ENCODE measurements at regions not wholly inside any gene's neighbourhood (a gene's known extent, or its start where the extent isn't known, plus 50 kb on each side); places are given as distances from the start of the nearest gene placed in this dataset.

GRCh38 chr3:150329408-150329807 is 78.7 kb upstream of the TSC22D2 start (continued):
- TF ChIP-seq IRF3 (IDR thresholded peaks at IDR 0.05): no peak
- TF ChIP-seq ZZZ3 (IDR thresholded peaks at IDR 0.05; ENCODE audit: control insufficient read depth, insufficient read length, low read depth): no peak
- TF ChIP-seq EED (IDR thresholded peaks at IDR 0.05; ENCODE audit: low read depth): no peak
- no peak for TF ChIP-seq POLR2A (IDR thresholded peaks at IDR 0.05; ENCODE audit: low read depth, low read length)
- TF ChIP-seq, protein P1, sequence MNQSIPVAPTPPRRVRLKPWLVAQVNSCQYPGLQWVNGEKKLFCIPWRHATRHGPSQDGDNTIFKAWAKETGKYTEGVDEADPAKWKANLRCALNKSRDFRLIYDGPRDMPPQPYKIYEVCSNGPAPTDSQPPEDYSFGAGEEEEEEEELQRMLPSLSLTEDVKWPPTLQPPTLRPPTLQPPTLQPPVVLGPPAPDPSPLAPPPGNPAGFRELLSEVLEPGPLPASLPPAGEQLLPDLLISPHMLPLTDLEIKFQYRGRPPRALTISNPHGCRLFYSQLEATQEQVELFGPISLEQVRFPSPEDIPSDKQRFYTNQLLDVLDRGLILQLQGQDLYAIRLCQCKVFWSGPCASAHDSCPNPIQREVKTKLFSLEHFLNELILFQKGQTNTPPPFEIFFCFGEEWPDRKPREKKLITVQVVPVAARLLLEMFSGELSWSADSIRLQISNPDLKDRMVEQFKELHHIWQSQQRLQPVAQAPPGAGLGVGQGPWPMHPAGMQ (IDR thresholded peaks at IDR 0.05; ENCODE audit: borderline replicate concordance): no peak
- no peak for TF ChIP-seq TBL1XR1 (IDR thresholded peaks at IDR 0.05; ENCODE audit: low read depth, low read length)
- 0 out of 2 replicates have a peak, but pooled peaks have one; percentile 17 for TF ChIP-seq MTA2 (IDR thresholded peaks at IDR 0.05; ENCODE audit: low read depth)
- TF ChIP-seq MXI1 (IDR thresholded peaks at IDR 0.05; ENCODE audit: low read depth, low read length): no peak
- no peak for TF ChIP-seq PKNOX1 (IDR thresholded peaks at IDR 0.05)
- TF ChIP-seq, protein P2, sequence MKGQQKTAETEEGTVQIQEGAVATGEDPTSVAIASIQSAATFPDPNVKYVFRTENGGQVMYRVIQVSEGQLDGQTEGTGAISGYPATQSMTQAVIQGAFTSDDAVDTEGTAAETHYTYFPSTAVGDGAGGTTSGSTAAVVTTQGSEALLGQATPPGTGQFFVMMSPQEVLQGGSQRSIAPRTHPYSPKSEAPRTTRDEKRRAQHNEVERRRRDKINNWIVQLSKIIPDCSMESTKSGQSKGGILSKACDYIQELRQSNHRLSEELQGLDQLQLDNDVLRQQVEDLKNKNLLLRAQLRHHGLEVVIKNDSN (IDR thresholded peaks at IDR 0.05; ENCODE audit: borderline replicate concordance, extremely low read length, insufficient read depth, low read depth, low read length): no peak
- no peak for TF ChIP-seq EP300 (IDR thresholded peaks at IDR 0.05; ENCODE audit: borderline replicate concordance in 1 of 2, control insufficient read depth in 1 of 2, low read depth in 2 of 2, low read length in 2 of 2)
- TF ChIP-seq SUPT20H (IDR thresholded peaks at IDR 0.05; ENCODE audit: borderline replicate concordance, control insufficient read depth, low read depth, low read length): no peak
- TF ChIP-seq, protein P3, sequence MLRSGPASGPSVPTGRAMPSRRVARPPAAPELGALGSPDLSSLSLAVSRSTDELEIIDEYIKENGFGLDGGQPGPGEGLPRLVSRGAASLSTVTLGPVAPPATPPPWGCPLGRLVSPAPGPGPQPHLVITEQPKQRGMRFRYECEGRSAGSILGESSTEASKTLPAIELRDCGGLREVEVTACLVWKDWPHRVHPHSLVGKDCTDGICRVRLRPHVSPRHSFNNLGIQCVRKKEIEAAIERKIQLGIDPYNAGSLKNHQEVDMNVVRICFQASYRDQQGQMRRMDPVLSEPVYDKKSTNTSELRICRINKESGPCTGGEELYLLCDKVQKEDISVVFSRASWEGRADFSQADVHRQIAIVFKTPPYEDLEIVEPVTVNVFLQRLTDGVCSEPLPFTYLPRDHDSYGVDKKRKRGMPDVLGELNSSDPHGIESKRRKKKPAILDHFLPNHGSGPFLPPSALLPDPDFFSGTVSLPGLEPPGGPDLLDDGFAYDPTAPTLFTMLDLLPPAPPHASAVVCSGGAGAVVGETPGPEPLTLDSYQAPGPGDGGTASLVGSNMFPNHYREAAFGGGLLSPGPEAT (IDR thresholded peaks at IDR 0.05; ENCODE audit: low read depth): no peak
- TF ChIP-seq NR2C2 (IDR thresholded peaks at IDR 0.05; ENCODE audit: borderline replicate concordance, control insufficient read depth, insufficient read length, low read depth): no peak
- peak; percentile 31; the same call in 1 of the 2 replicates for TF ChIP-seq IKZF1 (conservative IDR thresholded peaks at IDR 0.05)
- no peak for TF ChIP-seq SKIL (IDR thresholded peaks at IDR 0.05; ENCODE audit: low read depth, poor library complexity, severe bottlenecking)
- TF ChIP-seq MTA3 (IDR thresholded peaks at IDR 0.05; ENCODE audit: borderline replicate concordance, low read length): no peak
- peak; percentile 57; the same call in 1 of the 3 replicates for TF ChIP-seq POU2F2 (IDR thresholded peaks at IDR 0.05; ENCODE audit: borderline replicate concordance, low read depth, low read length)
- TF ChIP-seq ZSCAN29 (IDR thresholded peaks at IDR 0.05): no peak
- TF ChIP-seq PAX8 (IDR thresholded peaks at IDR 0.05): no peak
- TF ChIP-seq GATAD2B (conservative IDR thresholded peaks at IDR 0.05; ENCODE audit: low read depth): no peak
- no peak for TF ChIP-seq ASH2L (IDR thresholded peaks at IDR 0.05; ENCODE audit: borderline replicate concordance, low read depth)
